Neural progenitor cell (in vitro differentiated cells): ENCODE measurements at regions not wholly inside any gene's neighbourhood (a gene's known extent, or its start where the extent isn't known, plus 50 kb on each side); places are given as distances from the start of the nearest gene placed in this dataset.

Experiments
- DNase-seq: peaks from one replicate; pipeline ENCODE4 v3.0.0-alpha.2; 2016; ENCODE audit warnings: low spot score
- H2AFZ ChIP-seq: fragments of 200-600 bp; sonication (generic); replicated peaks from 2 replicates; pipeline ENCODE4 v1.6.1; 2016; ENCODE audit warnings: antibody characterized with exemption
- H3F3A ChIP-seq: fragments of 200-600 bp; sonication (generic); 2 replicates; pipeline ENCODE4 v1.6.1; 2016; ENCODE audit warnings: antibody characterized with exemption, low read depth
- H3K27ac ChIP-seq: fragments of 200-600 bp; sonication (generic); 2 replicates; pipeline ENCODE4 v1.5.1; 2016; ENCODE audit warnings: mild to moderate bottlenecking
- H3K27me3 ChIP-seq: fragments of 200-600 bp; sonication (generic); 2 replicates; pipeline ENCODE4 v1.6.1; 2016; ENCODE audit warnings: mild to moderate bottlenecking, moderate library complexity
- H3K36me3 ChIP-seq: fragments of 200-600 bp; sonication (generic); 2 replicates; pipeline ENCODE4 v1.5.1; 2016
- H3K4me1 ChIP-seq: fragments of 200-600 bp; sonication (generic); 2 replicates; pipeline ENCODE4 v1.6.1; 2016; ENCODE audit warnings: mixed run types
- H3K4me2 ChIP-seq: fragments of 200-600 bp; sonication (generic); 2 replicates; pipeline ENCODE4 v1.6.1; 2016
- H3K4me3 ChIP-seq: fragments of 200-600 bp; sonication (generic); 2 replicates; pipeline ENCODE4 v1.5.1; 2016
- H3K79me2 ChIP-seq: fragments of 200-600 bp; sonication (generic); 2 replicates; pipeline ENCODE4 v1.6.1; 2016; ENCODE audit warnings: low read depth
- H3K9ac ChIP-seq: fragments of 200-600 bp; sonication (generic); 2 replicates; pipeline ENCODE4 v1.6.1; 2016
- H3K9me3 ChIP-seq: fragments of 200-600 bp; sonication (generic); 2 replicates; pipeline ENCODE4 v1.5.1; 2016; ENCODE audit warnings: low read depth
- H4K20me1 ChIP-seq: fragments of 200-600 bp; sonication (generic); 2 replicates; pipeline ENCODE4 v1.6.1; 2016; ENCODE audit warnings: low read depth
- H3K27ac Mint-ChIP-seq: 3 replicates; pipeline ENCODE4 v1.8.0; 2021; ENCODE audit warnings: mixed read lengths
- H3K27me3 Mint-ChIP-seq: 2 replicates; pipeline ENCODE4 v1.8.0; 2022; ENCODE audit warnings: low read depth, mild to moderate bottlenecking, inconsistent platforms, moderate library complexity, mixed read lengths; ENCODE audit not compliant: insufficient read depth
- H3K36me3 Mint-ChIP-seq: 3 replicates; pipeline ENCODE4 v1.8.0; 2021; ENCODE audit warnings: mixed read lengths
- H3K4me1 Mint-ChIP-seq: 3 replicates; pipeline ENCODE4 v1.8.0; 2021; ENCODE audit warnings: mixed read lengths
- H3K4me3 Mint-ChIP-seq: 3 replicates; pipeline ENCODE4 v1.8.0; 2021; ENCODE audit warnings: mild to moderate bottlenecking, moderate library complexity, mixed read lengths
- H3K9me3 Mint-ChIP-seq: 3 replicates; pipeline ENCODE4 v1.8.0; 2020; ENCODE audit warnings: mixed read lengths
- CTCF ChIP-seq: fragments of 200-600 bp; sonication (generic); IDR thresholded peaks from 2 replicates; pipeline ENCODE4 v1.5.1; 2017; ENCODE audit warnings: antibody characterized with exemption, mild to moderate bottlenecking
- EZH2 ChIP-seq: fragments of 200-600 bp; sonication (generic); IDR thresholded peaks from 2 replicates; pipeline ENCODE4 v1.6.1; 2017; ENCODE audit warnings: antibody characterized with exemption, mild to moderate bottlenecking, moderate library complexity
- EZH2phosphoT487 ChIP-seq: fragments of 200-600 bp; sonication (generic); IDR thresholded peaks from 2 replicates; pipeline ENCODE4 v1.6.1; 2017; ENCODE audit warnings: antibody characterized with exemption

- H3K27ac Mint-ChIP-seq = no peak overlapping the region
- TF ChIP-seq EZH2 (no peak), EZH2phosphoT487 (no peak), CTCF (no peak)
- no peaks in the 10 kb centered on the region for H3K9me3 ChIP-seq
Measured at GRCh38 chr1:217115404-217116380, 392.5 kb upstream of the ESRRG start.

DNA sequence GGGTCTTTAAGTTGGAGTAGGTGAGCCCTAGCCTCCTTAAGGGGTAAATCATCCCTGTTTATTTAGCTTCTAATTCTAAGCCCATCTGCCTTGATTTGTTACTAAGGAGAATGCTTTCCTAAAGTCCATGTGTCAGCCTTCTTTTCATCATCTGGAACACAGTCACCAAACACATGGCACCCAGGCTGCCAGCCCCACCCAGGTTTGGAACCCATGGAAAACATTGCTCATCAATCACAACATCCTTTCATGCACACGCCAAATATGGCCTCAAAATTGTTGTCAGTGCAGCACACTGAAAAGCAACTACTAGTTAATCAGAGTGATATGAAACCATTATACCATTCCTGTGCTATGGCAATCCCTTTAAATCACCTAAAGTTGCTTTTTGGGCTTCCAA, 386.7 kb upstream of the ESRRG start:
- H3K4me1 Mint-ChIP-seq = peaks cover 24% of the 10 kb centered on the region
- H2AFZ ChIP-seq = no peak overlapping the region
- no peak overlapping the region for H3K27ac ChIP-seq
- no peak overlapping the region for H3K4me3 ChIP-seq
- H3K4me1 ChIP-seq = no peaks in the 10 kb centered on the region
- no peaks in the 10 kb centered on the region for H3K36me3 Mint-ChIP-seq
- H3K36me3 ChIP-seq = no peaks in the 10 kb centered on the region
- H3K4me3 Mint-ChIP-seq = no peak overlapping the region
- no peaks in the 10 kb centered on the region for H3K79me2 ChIP-seq
- no peaks in the 10 kb centered on the region for H4K20me1 ChIP-seq
- no peak for DNase-seq
- H3K9ac ChIP-seq = no peak overlapping the region
- peaks cover 2% of the 10 kb centered on the region for H3K9me3 Mint-ChIP-seq
- no peak overlapping the region for H3K27ac Mint-ChIP-seq
- H3K27me3 ChIP-seq = peaks cover 9% of the 10 kb centered on the region
- TF ChIP-seq EZH2phosphoT487 (no peak), CTCF (no peak), EZH2 (no peak)
- no peak overlapping the region for H3K4me2 ChIP-seq
- H3K27me3 Mint-ChIP-seq = peaks cover 4% of the 10 kb centered on the region
- H3K9me3 ChIP-seq = no peaks in the 10 kb centered on the region
- no peaks in the 10 kb centered on the region for H3F3A ChIP-seq

More at GRCh38 chr1:217115404-217116380, 392.5 kb upstream of the ESRRG start:
- no peaks in the 10 kb centered on the region for H3K4me1 ChIP-seq
- no peak overlapping the region for H2AFZ ChIP-seq
- no peaks in the 10 kb centered on the region for H4K20me1 ChIP-seq
- no peak overlapping the region for H3K4me3 ChIP-seq
- Mint-ChIP-seq H3K36me3 (no peaks in the 10 kb centered on the region), H3K27me3 (no peaks in the 10 kb centered on the region), H3K4me1 (no peaks in the 10 kb centered on the region), H3K4me3 (no peak overlapping the region), H3K9me3 (peaks cover 2% of the 10 kb centered on the region)
- no peak overlapping the region for H3K9ac ChIP-seq
- no peaks in the 10 kb centered on the region for H3K36me3 ChIP-seq
- no peaks in the 10 kb centered on the region for H3K27me3 ChIP-seq
- DNase-seq = no peak
- H3K27ac ChIP-seq = no peak overlapping the region
- H3K79me2 ChIP-seq = no peaks in the 10 kb centered on the region
- no peak overlapping the region for H3K4me2 ChIP-seq
- H3F3A ChIP-seq = no peaks in the 10 kb centered on the region

DNA sequence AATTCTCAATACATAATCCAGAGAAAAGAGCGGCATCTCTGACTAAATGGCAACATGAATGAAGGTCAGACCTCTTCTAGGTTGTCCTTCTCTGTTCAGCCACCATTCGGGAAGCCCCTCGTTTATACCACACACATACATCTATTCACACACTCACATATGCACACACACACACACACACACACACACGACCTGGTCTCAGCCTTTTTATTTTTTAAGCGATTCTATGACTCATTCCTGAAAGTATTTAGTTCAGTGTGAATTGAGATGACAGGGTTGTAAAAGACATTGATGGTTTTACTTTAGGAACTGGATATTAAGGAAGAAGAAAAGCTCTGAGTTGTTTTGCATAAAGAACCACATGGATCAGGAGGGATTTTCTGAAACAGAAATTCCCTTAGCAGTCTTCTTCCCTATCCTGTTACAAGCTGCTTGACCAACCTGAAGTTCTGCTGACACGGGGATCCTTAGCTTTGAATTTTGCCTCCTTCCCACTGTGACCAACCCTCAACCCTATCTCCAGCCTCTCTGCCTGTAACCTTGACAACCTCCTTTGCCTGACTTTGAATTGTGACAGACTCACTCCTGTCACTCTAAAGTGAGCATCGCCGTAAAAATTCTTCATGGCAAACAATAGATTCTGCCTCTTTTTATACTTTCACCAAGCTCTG, 383.1 kb upstream of the ESRRG start:
- Histone ChIP-seq H3K27me3 (peaks cover 9% of the 10 kb centered on the region), H3K4me2 (no peak overlapping the region), H3K79me2 (no peaks in the 10 kb centered on the region), H3F3A (no peaks in the 10 kb centered on the region), H3K9me3 (no peaks in the 10 kb centered on the region), H3K9ac (no peak overlapping the region), H3K4me3 (no peak overlapping the region), H3K4me1 (no peaks in the 10 kb centered on the region), H4K20me1 (no peaks in the 10 kb centered on the region), H3K27ac (no peak overlapping the region), H3K36me3 (no peaks in the 10 kb centered on the region), H2AFZ (no peak overlapping the region)
- H3K27me3 Mint-ChIP-seq = peaks cover 6% of the 10 kb centered on the region
- no peaks in the 10 kb centered on the region for H3K9me3 Mint-ChIP-seq
- H3K4me3 Mint-ChIP-seq = peak overlapping the region; percentile 5
- H3K27ac Mint-ChIP-seq = peak overlapping the region; percentile 15
- DNase-seq = no peak
- no peaks in the 10 kb centered on the region for H3K36me3 Mint-ChIP-seq
- TF ChIP-seq EZH2 (no peak), EZH2phosphoT487 (no peak), CTCF (no peak)
- H3K4me1 Mint-ChIP-seq = peaks cover 24% of the 10 kb centered on the region
